ENCODE measurements at regions not wholly inside any gene's neighbourhood (a gene's known extent, or its start where the extent isn't known, plus 50 kb on each side); places are given as distances from the start of the nearest gene placed in this dataset.

DNA sequence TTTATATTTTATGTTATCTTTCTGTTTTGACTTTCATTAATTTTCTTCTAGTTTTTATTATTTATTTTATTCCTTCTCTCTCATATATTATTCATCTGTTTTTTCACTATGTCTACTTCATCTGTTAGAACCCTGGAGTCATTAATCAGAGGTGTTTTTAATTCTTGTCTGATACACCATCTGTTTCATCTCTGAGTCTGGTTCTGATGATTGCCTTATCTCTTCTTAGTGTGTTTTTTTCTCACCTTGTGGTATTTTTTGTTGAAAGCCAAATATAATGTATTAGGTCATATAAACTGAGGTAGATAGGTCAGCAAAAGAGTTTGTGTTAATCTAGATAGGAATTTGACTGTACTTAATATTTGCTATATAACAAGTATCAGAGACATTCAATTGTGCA, 1005.7 kb upstream of the NCAM2 start:
- H3K79me2 ChIP-seq (ENCODE audit: low read length): no peaks in the 10 kb centered on the region
- H3K9me2 ChIP-seq (replicated peaks; ENCODE audit: insufficient read depth, low read length): no peaks in the 10 kb centered on the region
- no peaks in the 10 kb centered on the region for H3K4me1 ChIP-seq (ENCODE audit: low read length)
- H3K9me3 ChIP-seq (replicated peaks; ENCODE audit: insufficient read depth, low read length): no peaks in the 10 kb centered on the region
- no peak overlapping the region for H3K4me2 ChIP-seq (ENCODE audit: low read depth, low read length)
- TF ChIP-seq, protein P1, sequence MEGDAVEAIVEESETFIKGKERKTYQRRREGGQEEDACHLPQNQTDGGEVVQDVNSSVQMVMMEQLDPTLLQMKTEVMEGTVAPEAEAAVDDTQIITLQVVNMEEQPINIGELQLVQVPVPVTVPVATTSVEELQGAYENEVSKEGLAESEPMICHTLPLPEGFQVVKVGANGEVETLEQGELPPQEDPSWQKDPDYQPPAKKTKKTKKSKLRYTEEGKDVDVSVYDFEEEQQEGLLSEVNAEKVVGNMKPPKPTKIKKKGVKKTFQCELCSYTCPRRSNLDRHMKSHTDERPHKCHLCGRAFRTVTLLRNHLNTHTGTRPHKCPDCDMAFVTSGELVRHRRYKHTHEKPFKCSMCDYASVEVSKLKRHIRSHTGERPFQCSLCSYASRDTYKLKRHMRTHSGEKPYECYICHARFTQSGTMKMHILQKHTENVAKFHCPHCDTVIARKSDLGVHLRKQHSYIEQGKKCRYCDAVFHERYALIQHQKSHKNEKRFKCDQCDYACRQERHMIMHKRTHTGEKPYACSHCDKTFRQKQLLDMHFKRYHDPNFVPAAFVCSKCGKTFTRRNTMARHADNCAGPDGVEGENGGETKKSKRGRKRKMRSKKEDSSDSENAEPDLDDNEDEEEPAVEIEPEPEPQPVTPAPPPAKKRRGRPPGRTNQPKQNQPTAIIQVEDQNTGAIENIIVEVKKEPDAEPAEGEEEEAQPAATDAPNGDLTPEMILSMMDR (IDR thresholded peaks at IDR 0.05; ENCODE audit: low read length): no peak
- TF ChIP-seq EZH2 (optimal IDR thresholded peaks at IDR 0.05; ENCODE audit: low read depth, low read length) (no peak), EZH2phosphoT487 (IDR thresholded peaks at IDR 0.05; ENCODE audit: low read length) (no peak)
- no peaks in the 10 kb centered on the region for H4K20me1 ChIP-seq (ENCODE audit: insufficient read depth, low read length)
- no peaks in the 10 kb centered on the region for H3F3A ChIP-seq (ENCODE audit: insufficient read depth, low read length)
- H2AFZ ChIP-seq (ENCODE audit: low read length): no peak overlapping the region
- no peak for DNase-seq
- H3K9ac ChIP-seq (ENCODE audit: low read length): no peak overlapping the region
- no peaks in the 10 kb centered on the region for H3K27me3 ChIP-seq (replicated peaks; ENCODE audit: insufficient read depth, low read length)
- H3K27ac ChIP-seq (ENCODE audit: low read length): no peak overlapping the region
- no peaks in the 10 kb centered on the region for H3K36me3 ChIP-seq (replicated peaks; ENCODE audit: insufficient read depth, low read length)
- no peak overlapping the region for H3K4me3 ChIP-seq (ENCODE audit: low read length)

DNA sequence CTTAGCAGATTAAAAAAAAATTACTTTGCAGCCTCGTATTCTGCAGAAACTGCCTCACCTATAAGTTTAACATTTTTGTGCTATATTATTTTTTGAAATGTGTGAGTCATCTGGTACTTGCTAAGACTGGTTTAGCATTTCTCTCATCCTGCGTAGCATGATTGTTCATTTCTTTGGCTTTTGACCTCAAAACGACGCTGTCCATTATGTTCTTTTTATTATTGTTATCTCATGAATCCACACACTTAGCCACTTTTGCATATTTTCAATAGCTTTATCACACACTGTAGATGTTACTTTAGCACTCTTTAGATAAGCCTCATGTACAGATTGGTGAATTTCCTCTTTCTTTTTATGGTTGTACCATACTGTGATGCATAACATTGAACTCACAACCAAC, 1004.9 kb upstream of the NCAM2 start:
- DNase-seq: no peak
- TF ChIP-seq, protein P1 (IDR thresholded peaks at IDR 0.05; ENCODE audit: low read length): no peak
- no peak for TF ChIP-seq EZH2phosphoT487 (IDR thresholded peaks at IDR 0.05; ENCODE audit: low read length)
- no peak for TF ChIP-seq EZH2 (optimal IDR thresholded peaks at IDR 0.05; ENCODE audit: low read depth, low read length)
- H3K4me1 ChIP-seq (ENCODE audit: low read length): no peaks in the 10 kb centered on the region

DNA sequence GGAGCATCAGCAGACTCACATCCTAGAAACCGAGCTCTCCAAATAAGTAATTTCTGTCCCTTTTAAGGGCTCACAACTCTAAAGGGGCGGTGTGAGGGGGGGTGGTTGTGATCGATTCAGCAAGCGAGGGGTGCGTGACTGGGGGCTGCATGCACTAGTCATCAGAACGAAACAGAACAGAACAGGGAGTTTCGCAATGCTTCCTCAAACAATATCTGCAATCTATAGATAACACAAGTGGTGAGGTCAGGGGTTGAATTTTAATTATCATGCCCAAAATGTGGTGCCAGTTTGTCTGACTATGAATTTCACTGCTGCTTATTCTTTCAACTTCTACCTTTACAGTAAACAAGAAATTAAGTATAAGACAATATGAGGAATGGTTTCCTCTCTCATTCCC, 1003.0 kb upstream of the NCAM2 start:
- H3F3A ChIP-seq (ENCODE audit: insufficient read depth, low read length): no peaks in the 10 kb centered on the region
- no peak overlapping the region for H2AFZ ChIP-seq (ENCODE audit: low read length)
- no peaks in the 10 kb centered on the region for H3K79me2 ChIP-seq (ENCODE audit: low read length)
- no peak for DNase-seq
- no peak overlapping the region for H3K27ac ChIP-seq (ENCODE audit: low read length)
- no peaks in the 10 kb centered on the region for H3K36me3 ChIP-seq (replicated peaks; ENCODE audit: insufficient read depth, low read length)
- no peaks in the 10 kb centered on the region for H3K27me3 ChIP-seq (replicated peaks; ENCODE audit: insufficient read depth, low read length)
- H3K4me1 ChIP-seq (ENCODE audit: low read length): no peaks in the 10 kb centered on the region
- no peak overlapping the region for H3K4me2 ChIP-seq (ENCODE audit: low read depth, low read length)
- H3K9me3 ChIP-seq (replicated peaks; ENCODE audit: insufficient read depth, low read length): no peaks in the 10 kb centered on the region
- H3K4me3 ChIP-seq (ENCODE audit: low read length): no peak overlapping the region
- TF ChIP-seq, protein P1 (IDR thresholded peaks at IDR 0.05; ENCODE audit: low read length): no peak
- TF ChIP-seq EZH2 (optimal IDR thresholded peaks at IDR 0.05; ENCODE audit: low read depth, low read length): no peak
- no peak for TF ChIP-seq EZH2phosphoT487 (IDR thresholded peaks at IDR 0.05; ENCODE audit: low read length)
- H4K20me1 ChIP-seq (ENCODE audit: insufficient read depth, low read length): no peaks in the 10 kb centered on the region
- H3K9ac ChIP-seq (ENCODE audit: low read length): no peak overlapping the region
- no peaks in the 10 kb centered on the region for H3K9me2 ChIP-seq (replicated peaks; ENCODE audit: insufficient read depth, low read length)

More for the DNA sequence above, 1004.9 kb upstream of the NCAM2 start:
- H4K20me1 ChIP-seq (ENCODE audit: insufficient read depth, low read length): no peaks in the 10 kb centered on the region
- H3K9me3 ChIP-seq (replicated peaks; ENCODE audit: insufficient read depth, low read length): no peaks in the 10 kb centered on the region
- no peaks in the 10 kb centered on the region for H3F3A ChIP-seq (ENCODE audit: insufficient read depth, low read length)
- H3K27ac ChIP-seq (ENCODE audit: low read length): no peak overlapping the region
- no peak overlapping the region for H3K4me3 ChIP-seq (ENCODE audit: low read length)
- no peaks in the 10 kb centered on the region for H3K79me2 ChIP-seq (ENCODE audit: low read length)
- no peaks in the 10 kb centered on the region for H3K27me3 ChIP-seq (replicated peaks; ENCODE audit: insufficient read depth, low read length)
- no peak overlapping the region for H3K4me2 ChIP-seq (ENCODE audit: low read depth, low read length)
- H3K9ac ChIP-seq (ENCODE audit: low read length): no peak overlapping the region
- no peak overlapping the region for H2AFZ ChIP-seq (ENCODE audit: low read length)
- H3K36me3 ChIP-seq (replicated peaks; ENCODE audit: insufficient read depth, low read length): no peaks in the 10 kb centered on the region
- no peaks in the 10 kb centered on the region for H3K9me2 ChIP-seq (replicated peaks; ENCODE audit: insufficient read depth, low read length)

Data from MM.1S (cell line).